ENCODE measurements at regions not wholly inside any gene's neighbourhood (a gene's known extent, or its start where the extent isn't known, plus 50 kb on each side); places are given as distances from the start of the nearest gene placed in this dataset.
"Not testable (repeated sequence)": the region's sequence is repeated elsewhere in the genome, so short reads cannot be mapped to it uniquely, and the experiment has no call there.

- no peak for DNase-seq (ENCODE audit: low read depth)
- no peak for TF ChIP-seq CTCF (conservative IDR thresholded peaks at IDR 0.05; ENCODE audit: low read depth, low read length)
- H3K4me3 ChIP-seq (ENCODE audit: low read depth, low read length), result no peak overlapping the region
Measured at GRCh38 chr10:78229950-78230675, 196.4 kb downstream of the RPS24 start.

- no peak for DNase-seq (ENCODE audit: low read depth)
- no peak for TF ChIP-seq CTCF (conservative IDR thresholded peaks at IDR 0.05; ENCODE audit: low read depth, low read length)
- no peak overlapping the region for H3K4me3 ChIP-seq (ENCODE audit: low read depth, low read length)
Measured at GRCh38 chr10:78231327-78231726, 197.7 kb downstream of the RPS24 start.

GRCh38 chr10:78231939-78232338 lies 198.3 kb downstream of the RPS24 start:
- no peak for DNase-seq (ENCODE audit: low read depth)
- TF ChIP-seq CTCF (conservative IDR thresholded peaks at IDR 0.05; ENCODE audit: low read depth, low read length), result peak; percentile 32
- no peak overlapping the region for H3K4me3 ChIP-seq (ENCODE audit: low read depth, low read length)

GRCh38 chr10:78236416-78237015 lies 202.9 kb downstream of the RPS24 start:
- TF ChIP-seq CTCF (conservative IDR thresholded peaks at IDR 0.05; ENCODE audit: low read depth, low read length), result no peak
- no peak for DNase-seq (ENCODE audit: low read depth)

GRCh38 chr10:78237951-78238350 lies 204.3 kb downstream of the RPS24 start:
- H3K4me3 ChIP-seq (ENCODE audit: low read depth, low read length); DNase-seq (ENCODE audit: low read depth): not testable (repeated sequence)

More at GRCh38 chr10:78236416-78237015, 202.9 kb downstream of the RPS24 start:
- no peak overlapping the region for H3K4me3 ChIP-seq (ENCODE audit: low read depth, low read length)

GRCh38 chr10:78247266-78247665 lies 213.6 kb downstream of the RPS24 start:
- TF ChIP-seq CTCF (conservative IDR thresholded peaks at IDR 0.05; ENCODE audit: low read depth, low read length), result no peak
- H3K4me3 ChIP-seq (ENCODE audit: low read depth, low read length), result no peak overlapping the region

GRCh38 chr10:78247821-78248220 lies 214.2 kb downstream of the RPS24 start:
- TF ChIP-seq CTCF (conservative IDR thresholded peaks at IDR 0.05; ENCODE audit: low read depth, low read length), result no peak
- no peak overlapping the region for H3K4me3 ChIP-seq (ENCODE audit: low read depth, low read length)
- no peak for DNase-seq (ENCODE audit: low read depth)

More at GRCh38 chr10:78247266-78247665, 213.6 kb downstream of the RPS24 start:
- DNase-seq (ENCODE audit: low read depth), result no peak

Measured in epithelial cell of proximal tubule (primary cell).